Muscle of back (tissue), 3 donors: ENCODE measurements at regions not wholly inside any gene's neighbourhood (a gene's known extent, or its start where the extent isn't known, plus 50 kb on each side); places are given as distances from the start of the nearest gene placed in this dataset.
"Not testable (repeated sequence)": the region's sequence is repeated elsewhere in the genome, so short reads cannot be mapped to it uniquely, and the experiment has no call there.

ENCODE experiments used
- DNase-seq, 3 donors: peaks; one replicate each; pipeline versions ENCODE4 v3.0.0 to v3.0.0-alpha.2; 2013

DNA sequence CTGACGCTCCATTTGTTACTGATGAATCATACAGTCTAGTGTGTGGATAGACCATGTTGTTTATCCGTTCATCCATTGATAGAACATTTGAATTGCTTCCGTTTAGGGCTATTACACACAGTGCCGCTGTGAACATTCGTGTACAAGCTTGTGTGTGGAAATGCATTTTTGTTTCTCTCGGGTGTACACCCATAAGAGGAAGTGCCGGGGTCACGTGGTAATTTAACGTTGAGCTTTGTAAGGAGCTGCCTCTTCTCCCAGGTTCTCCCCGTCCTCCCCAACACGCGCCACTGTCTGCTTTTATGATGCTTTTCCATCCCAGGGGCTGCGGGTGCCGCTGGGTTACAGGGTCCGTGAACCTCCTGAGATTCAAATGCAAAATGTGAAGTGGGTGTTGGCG is 142.3 kb downstream of the IGLL1 start:
- no peak for DNase-seq

DNA sequence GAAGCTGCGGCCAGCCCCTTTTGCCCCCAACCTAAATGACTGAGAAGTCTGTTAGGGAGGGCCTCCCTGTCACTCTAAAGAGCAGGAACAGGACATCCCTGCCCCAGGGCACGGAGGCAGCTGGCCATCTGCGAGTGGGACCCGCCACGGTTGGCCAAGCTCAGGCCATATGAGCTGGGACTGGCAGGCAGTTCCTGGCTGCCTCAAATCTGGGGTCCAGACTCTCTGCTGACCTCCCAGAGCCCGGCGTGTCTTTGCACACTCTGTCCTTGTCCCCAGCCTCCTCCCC is 143.0 kb downstream of the IGLL1 start:
- not testable (repeated sequence) for DNase-seq

- not testable (repeated sequence) for DNase-seq
These were observed 143.6 kb downstream of the IGLL1 start for GRCh38 chr22:23436354-23437106.

DNA sequence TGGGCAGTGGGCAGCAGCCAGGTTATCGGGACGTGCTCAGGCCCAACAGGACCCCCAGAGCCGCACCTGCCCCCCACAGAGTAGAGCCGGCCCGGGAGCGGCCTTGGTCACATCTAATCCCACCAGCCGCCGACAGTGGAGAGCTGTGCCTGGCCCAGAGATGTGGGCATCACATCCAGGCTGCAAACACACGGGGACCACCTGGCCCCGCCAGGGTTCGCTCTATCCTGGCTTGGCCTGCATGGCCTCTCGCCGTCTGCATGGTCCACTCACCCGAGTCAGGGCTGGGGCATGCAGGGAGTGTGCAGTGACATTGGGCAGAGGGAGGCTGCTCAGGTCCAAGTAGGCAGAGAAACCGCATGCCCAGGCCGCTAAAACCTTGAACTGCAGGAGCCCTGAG is 144.9 kb downstream of the IGLL1 start:
- not testable (repeated sequence) for DNase-seq

DNA sequence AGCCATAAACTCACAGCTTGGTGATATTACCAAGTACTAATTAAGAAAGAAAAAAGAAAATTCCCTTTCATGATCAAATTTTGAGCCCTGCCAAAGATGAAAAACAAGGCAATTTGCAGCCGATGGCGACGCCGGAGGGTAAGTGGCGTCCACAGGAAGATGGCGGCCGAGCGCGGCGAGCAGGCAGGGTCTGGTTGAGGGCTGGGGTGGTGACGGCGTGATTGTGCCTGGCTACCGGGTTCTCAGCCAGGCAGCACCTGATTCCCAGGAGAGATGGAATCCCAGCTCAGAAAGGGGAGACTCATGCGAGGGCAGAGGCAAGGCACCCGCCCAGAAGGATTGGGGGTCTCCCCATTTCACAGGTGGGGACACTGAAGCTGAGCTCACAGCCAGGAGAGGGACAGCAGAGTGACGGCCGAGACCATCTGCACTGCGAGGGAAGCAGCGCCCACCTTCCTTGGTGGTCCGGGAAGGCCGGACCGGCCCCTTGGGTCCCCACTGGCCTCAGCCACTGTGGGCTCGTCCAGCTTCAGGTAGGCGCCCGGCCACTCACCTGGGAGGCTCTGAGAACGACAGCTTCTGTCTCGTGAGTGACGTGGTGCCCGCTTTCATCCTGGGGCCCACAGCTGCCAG is 145.8 kb downstream of the IGLL1 start:
- not testable (repeated sequence) for DNase-seq

DNA sequence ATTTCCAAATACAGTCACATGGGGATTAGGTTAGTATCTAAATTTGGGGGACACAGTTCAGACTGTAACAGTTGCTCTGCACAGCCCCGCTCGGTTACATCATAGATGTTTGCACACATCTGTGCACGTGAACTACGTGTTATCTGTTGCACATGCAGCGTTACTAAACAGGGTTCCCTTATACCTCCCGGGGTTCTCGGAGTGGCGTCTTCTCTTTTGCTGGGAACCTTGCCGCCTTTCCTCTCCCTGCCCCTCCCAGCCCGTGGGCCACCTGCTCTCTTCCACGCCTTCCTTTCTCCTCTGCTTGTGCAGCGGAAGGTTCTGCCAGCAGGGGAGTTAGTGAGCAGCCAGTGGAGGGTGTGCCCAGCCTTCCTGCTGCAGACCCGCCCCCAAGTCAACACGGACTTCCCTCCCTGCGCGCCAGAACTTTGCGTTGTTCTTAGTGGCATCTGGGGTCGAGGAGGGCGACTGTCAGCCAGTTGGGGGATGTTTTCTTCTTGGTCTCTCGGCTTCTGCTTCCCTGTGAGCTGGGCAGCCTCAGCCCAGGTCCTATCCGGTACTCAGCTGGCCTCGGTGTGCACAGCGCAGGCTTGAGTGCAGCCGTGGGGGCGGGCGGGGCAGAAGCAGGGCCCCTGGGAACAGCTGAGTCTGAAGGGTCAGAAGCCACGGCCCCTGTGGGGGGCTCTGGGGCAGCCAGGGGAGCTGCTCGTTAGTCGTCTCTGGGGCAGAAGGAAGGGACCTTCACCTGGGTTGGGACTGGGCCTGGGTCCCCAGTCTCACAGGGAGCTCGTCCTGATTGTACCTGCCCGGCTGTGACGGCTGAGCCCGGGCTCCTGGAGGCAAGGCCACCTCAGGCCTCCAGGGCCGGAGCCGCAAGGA is 146.7 kb downstream of the IGLL1 start:
- peak; percentile 4 to 46 (median 8) for DNase-seq

DNA sequence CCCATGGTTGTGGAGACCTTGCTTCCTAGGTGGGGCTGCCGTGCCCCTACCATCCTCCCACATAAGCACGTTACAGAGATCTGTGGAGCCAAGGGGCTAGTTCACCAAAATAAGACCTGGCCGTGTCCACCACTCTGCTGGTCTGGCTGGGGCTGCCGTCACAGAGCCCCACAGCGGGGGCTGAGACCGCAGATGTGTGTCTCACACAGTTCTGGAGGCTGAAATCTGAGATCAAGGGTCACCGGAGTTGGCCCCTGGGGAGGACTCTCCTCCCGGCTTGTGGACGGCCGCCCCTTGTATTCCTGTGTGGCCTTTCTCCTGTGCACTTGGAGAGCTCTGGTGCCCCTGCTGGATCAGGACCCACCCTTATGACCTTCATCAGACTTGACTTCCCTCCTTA is 147.4 kb downstream of the IGLL1 start:
- DNase-seq = not testable (repeated sequence)

DNA sequence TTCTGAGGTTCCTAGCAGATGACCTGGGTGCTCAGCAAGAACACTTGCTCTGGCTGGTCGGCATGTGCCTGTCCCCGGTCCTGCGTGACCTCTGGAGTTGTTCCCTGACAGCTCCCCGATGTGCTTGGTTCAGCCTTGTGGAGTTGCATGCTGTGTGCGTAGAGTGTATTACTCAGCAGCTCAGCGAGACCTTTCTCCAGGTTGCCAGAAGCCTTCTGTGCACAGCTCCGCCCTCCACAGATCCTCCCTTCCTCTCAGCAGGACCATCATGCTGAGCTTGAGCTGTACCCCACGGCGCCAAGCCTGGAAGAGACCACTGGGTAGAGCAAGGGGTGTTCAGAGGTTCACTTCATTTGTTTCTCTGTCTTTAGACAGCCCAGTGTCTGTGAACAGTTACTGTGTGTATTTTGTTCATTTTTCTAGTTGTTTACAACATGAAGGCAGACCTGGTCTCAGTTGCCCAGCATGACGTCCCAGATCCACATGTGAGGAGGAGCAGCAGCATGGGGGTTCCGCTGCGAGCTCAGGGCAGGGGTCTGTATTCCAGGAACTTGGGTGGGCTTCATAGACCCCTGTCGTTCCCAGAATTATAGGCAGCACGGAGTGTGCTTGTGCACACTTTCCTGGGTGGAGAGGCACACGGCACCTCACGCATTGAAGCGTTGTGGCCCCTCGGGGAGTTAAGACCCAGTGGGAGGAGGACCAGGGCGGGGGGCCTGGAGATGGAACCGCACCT is 148.6 kb downstream of the IGLL1 start:
- DNase-seq = no peak

DNA sequence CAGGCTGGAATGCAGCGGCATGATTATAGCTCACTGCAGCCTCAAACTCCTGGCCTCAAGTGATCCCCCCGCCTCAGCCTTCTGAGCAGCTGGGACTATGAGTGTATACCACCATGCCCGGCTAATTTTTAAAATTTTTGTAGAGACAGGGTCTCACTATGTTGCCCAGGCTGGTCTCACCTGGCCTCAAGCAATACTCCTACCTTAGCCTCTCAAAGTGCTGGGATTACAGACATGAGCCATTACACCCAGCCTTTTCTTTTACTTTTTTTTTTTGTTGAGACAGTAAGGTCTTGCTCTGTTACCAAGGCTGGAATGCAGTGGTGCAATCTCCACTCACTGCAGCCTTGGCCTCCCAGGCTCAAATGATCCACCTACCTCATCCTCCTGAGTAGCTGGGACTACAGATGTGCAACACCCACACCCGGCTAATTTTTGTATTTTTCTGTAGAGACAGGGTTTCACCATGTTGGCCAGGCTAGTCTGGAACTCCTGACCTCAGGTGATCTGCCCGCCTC is 155.5 kb downstream of the IGLL1 start:
- not testable (repeated sequence) for DNase-seq

DNA sequence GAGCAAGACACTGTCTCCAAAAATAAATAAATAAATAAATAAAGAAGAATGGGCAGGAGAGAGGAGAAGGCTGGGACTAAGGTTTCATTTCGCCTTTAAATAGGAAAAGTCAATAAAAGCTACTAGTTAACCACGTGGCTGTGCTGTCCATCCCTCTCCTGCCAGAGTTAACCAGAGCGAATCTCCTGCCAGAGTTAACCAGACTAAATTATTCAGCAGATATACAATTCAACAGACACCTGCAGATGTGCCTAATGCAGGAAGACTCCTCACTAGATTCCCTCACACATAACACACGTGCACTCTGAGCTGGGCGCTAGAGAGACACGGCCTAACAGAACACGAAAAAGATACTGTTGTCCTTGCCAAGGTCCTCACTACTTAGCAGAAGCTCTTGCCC is 156.1 kb downstream of the IGLL1 start:
- DNase-seq = no peak

DNA sequence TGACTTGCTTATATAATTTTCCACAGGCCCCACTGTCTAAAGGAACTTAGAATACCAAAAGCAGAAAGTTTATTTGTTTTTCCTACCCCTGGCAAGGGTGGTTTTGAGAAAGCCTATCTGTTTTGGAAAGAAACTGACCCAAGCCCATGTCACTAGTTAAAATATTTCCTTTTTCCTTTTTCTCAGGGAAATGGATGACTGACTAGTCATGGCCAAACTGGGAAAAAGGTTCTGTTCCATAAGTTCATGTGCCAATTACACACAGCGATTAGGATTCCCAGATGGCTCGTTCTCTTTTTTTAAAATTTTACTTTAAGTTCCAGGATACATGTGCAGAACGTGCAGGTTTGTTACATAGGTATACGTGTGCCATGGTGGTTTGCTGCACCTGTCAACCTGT is 157.8 kb downstream of the IGLL1 start:
- DNase-seq = not testable (repeated sequence)

DNA sequence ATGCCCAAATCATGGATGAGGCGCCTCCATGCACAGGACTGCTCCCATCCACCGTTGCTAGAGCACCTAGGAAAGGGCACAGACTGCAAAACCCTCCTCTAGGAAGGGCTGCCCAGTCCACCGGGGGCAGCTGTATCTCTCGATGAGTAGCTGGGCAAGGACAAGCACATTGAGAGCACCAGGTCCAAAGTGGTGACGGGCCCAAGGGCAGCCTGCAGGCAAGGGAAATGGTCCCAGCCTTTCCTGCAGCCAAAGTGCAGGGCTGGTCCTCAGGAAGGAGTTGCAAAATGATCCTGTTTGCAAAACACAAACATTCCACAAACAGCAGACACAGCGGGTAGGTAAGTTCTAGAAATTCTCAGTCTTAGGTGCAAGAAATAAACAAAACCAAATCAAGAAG is 158.8 kb downstream of the IGLL1 start:
- DNase-seq = not testable (repeated sequence)

DNA sequence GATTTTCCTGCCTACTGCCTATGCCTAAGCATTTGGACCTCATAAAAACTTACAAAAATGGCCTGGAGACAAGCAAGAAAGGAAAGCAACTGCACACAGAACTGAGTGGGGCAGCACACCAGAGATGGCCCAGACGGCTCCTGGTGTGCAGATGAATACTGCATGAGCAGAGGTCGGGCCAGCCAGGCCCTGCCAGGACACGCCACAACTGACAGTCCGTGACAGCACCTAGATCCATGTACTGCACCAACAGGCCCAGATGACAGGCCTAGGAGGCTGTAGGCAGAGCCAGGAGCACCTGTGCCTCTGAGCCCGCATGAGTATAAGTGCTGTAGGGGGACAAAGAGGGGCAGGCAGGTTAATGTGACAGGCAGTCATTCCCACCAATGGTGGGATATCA is 160.2 kb downstream of the IGLL1 start:
- DNase-seq = no peak

DNA sequence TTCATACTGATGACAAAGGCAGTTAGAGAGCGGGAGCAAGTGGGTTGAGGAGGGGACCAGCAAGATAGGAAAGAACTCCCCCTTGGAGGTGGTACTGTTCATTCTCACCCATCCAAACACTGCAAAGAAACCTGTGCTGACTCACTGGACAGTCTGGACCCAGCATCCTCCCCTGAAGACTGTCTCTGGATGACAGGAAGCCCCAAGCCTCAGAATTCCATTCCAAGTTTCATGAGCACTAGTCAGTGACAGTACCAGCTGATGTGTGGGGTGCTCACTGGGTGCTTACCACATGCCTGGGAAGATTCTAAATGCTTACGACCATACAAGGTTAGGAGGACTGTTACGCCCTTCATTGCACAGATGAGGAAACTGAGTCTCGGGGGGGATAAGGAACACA is 160.9 kb downstream of the IGLL1 start:
- DNase-seq = no peak

DNA sequence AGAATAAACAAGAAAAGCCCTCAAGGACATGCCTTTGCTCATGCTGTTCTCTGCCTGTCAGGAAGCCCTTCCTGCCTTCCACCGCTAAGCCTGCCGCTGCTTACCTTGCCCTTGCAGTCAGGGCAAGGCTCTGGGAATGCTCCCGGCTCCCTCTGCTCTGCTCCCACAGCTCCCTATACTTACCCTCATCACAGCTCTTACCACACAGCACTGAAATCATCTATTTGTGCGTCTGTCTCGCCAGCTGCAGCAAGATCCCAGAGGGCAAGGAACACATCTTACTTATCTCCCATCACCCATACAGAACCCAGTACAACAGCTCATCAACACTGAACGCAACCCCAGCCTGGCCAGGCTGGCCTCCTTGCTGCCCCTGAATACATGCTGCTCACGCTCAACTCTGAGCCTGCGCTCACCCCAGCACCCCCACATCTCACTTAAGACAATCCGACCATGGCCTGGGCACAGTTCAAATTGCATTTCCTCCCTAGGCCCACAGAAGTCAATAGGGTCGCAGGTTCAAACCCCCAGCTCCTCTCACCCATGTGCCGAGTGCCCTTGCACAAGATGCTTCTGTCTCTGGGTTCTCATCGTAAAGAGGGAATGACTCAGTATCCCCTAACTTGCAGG is 161.8 kb downstream of the IGLL1 start:
- DNase-seq = no peak

DNA sequence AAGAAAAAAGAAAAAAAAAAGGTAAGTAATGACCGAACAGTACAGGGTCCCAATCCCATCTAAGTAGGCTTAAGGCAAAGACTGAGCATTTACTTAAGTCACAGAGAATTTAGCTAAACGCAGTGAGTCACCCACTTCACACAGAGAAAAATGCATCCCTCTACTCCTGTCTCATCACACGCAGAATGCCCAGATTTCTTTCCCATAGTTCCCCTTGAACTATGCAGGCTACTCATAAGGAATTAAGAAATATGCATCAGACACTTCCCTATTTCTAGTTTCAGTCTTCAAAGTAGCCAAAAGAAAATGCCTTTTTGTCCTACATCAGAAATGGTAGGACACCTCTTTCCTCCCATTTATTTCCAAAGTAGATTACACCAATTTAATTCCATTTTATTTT is 162.8 kb downstream of the IGLL1 start:
- DNase-seq = peak in 1 of 3 donors; percentile 7

- DNase-seq = not testable (repeated sequence)
These were observed 163.9 kb downstream of the IGLL1 start for GRCh38 chr22:23416169-23416690.

- no peak for DNase-seq
These were observed 164.6 kb downstream of the IGLL1 start for GRCh38 chr22:23415490-23415851.

- no peak for DNase-seq
These were observed 165.2 kb downstream of the IGLL1 start for GRCh38 chr22:23414727-23415489.

- DNase-seq = no peak
These were observed 168.4 kb downstream of the IGLL1 start for GRCh38 chr22:23411739-23412138.
